H1 (cell line): ENCODE measurements at regions not wholly inside any gene's neighbourhood (a gene's known extent, or its start where the extent isn't known, plus 50 kb on each side); places are given as distances from the start of the nearest gene placed in this dataset.

Source experiments
- CTCF ChIA-PET: fragments of 300-600 bp; sonication (Branson Sonifier 250); formaldehyde crosslinking; loops from one replicate; lab custom pipeline; 2021; ENCODE audit not compliant: partially characterized antibody; lab: Charles Lee
- POLR2A ChIA-PET: fragments of 300-600 bp; sonication (Branson Sonifier 250); formaldehyde crosslinking; loops from one replicate; lab custom pipeline; 2021; ENCODE audit warnings: inconsistent platforms; ENCODE audit not compliant: partially characterized antibody; lab: Charles Lee
- DNase-seq, 2 experiments: peaks; one replicate each; pipeline versions ENCODE4 v3.0.0 to v3.0.0-alpha.2; 2010 to 2022; ENCODE audit warnings: low spot score in 2 of 2, low read depth in 1 of 2, mixed read lengths in 1 of 2
- FAIRE-seq: peaks from 2 replicates; lab custom pipeline; 2011; peaks lifted over from hg19 to GRCh38; lab: Jason Lieb, UNC
- H2AFZ ChIP-seq: 2 replicates; pipeline ENCODE4 v1.8.1; 2012; ENCODE audit warnings: low read length, inconsistent platforms
- H2AK5ac ChIP-seq: 2 replicates; pipeline ENCODE4 v1.6.1; 2013; ENCODE audit warnings: low read depth, low read length
- H2BK120ac ChIP-seq: replicated peaks from 2 replicates; pipeline ENCODE3; 2013; ENCODE audit warnings: low read depth, low read length, inconsistent platforms
- H2BK12ac ChIP-seq: 2 replicates; pipeline ENCODE4 v1.6.1; 2013; ENCODE audit warnings: low read depth, low read length
- H2BK15ac ChIP-seq: 2 replicates; pipeline ENCODE4 v1.6.1; 2013; ENCODE audit warnings: low read length
- H2BK20ac ChIP-seq: 2 replicates; pipeline ENCODE4 v1.6.1; 2013; ENCODE audit warnings: low read length
- H2BK5ac ChIP-seq: 2 replicates; pipeline ENCODE4 v1.6.1; 2013; ENCODE audit warnings: low read depth, low read length
- H3K14ac ChIP-seq: 2 replicates; pipeline ENCODE4 v1.6.1; 2013; ENCODE audit warnings: inconsistent platforms; ENCODE audit not compliant: insufficient read length
- H3K18ac ChIP-seq: 2 replicates; pipeline ENCODE4 v1.6.1; 2013; ENCODE audit warnings: low read length; ENCODE audit errors: extremely low read depth
- H3K23ac ChIP-seq: 2 replicates; pipeline ENCODE4 v1.6.1; 2013; ENCODE audit warnings: inconsistent platforms; ENCODE audit not compliant: insufficient read length
- H3K23me2 ChIP-seq: 2 replicates; pipeline ENCODE4 v1.6.1; 2013; ENCODE audit warnings: low read depth, low read length
- H3K27ac ChIP-seq: 2 replicates; pipeline ENCODE4 v1.6.1; 2011; ENCODE audit warnings: low read depth, low read length, inconsistent platforms
- H3K27me3 ChIP-seq, 4 experiments: replicated peaks in 1 of 4; 1 replicate in 1 of 4; 2 replicates in 3 of 4; pipeline versions ENCODE4 v1.6.1 to v1.8.1; 2011 to 2013; ENCODE audit warnings: low read length in 3 of 4, mild to moderate bottlenecking in 3 of 4, inconsistent platforms in 2 of 4, mixed read lengths in 2 of 4, moderate library complexity in 1 of 4; ENCODE audit not compliant: control insufficient read depth in 3 of 4, insufficient read depth in 3 of 4; ENCODE audit errors: extremely low read depth in 1 of 4
- H3K36me3 ChIP-seq, 4 experiments: 2 replicates each; pipeline versions ENCODE4 v1.6.1 to v1.8.1; 2011 to 2013; ENCODE audit warnings: mild to moderate bottlenecking in 4 of 4, low read length in 3 of 4, moderate library complexity in 2 of 4, control low read depth in 1 of 4, inconsistent platforms in 1 of 4; ENCODE audit not compliant: insufficient read depth in 4 of 4, control insufficient read depth in 2 of 4
- H3K4ac ChIP-seq: replicated peaks from 2 replicates; pipeline ENCODE3; 2013; ENCODE audit warnings: low read length, low read depth, mixed read lengths, inconsistent platforms; ENCODE audit not compliant: insufficient read length
- H3K4me1 ChIP-seq, 4 experiments: replicated peaks in 1 of 4; 1 replicate in 1 of 4; 2 replicates in 3 of 4; pipeline versions ENCODE4 v1.6.1 to v1.8.1; 2011 to 2013; ENCODE audit warnings: low read length in 3 of 4, inconsistent platforms in 2 of 4, mixed read lengths in 1 of 4; ENCODE audit not compliant: insufficient read depth in 4 of 4, control insufficient read depth in 3 of 4
- H3K4me2 ChIP-seq, 2 experiments: 2 replicates each; pipeline versions ENCODE4 v1.6.1 to v1.8.1; 2011 to 2013; ENCODE audit warnings: low read depth in 2 of 2, low read length in 2 of 2, control low read depth in 1 of 2, inconsistent platforms in 1 of 2, mild to moderate bottlenecking in 1 of 2; ENCODE audit not compliant: insufficient read depth in 1 of 2
- H3K4me3 ChIP-seq, 4 experiments: fragments of 200-600, 300-600 bp in 1 of 4; sonication (generic), shearing (Covaris generic), sonication (Bioruptor Twin) in 1 of 4; 2 replicates each; pipeline versions ENCODE4 v1.5.1 to v1.8.1; 2011 to 2016; ENCODE audit warnings: low read length in 4 of 4, low read depth in 3 of 4, control low read depth in 2 of 4, inconsistent platforms in 2 of 4, mild to moderate bottlenecking in 2 of 4, mixed read lengths in 1 of 4, moderate library complexity in 1 of 4; ENCODE audit not compliant: insufficient read depth in 2 of 4; ENCODE audit errors: extremely low read depth in 1 of 4
- H3K56ac ChIP-seq: replicated peaks from 2 replicates; pipeline ENCODE3; 2013; ENCODE audit warnings: low read depth, mild to moderate bottlenecking, mixed read lengths, low read length, inconsistent platforms; ENCODE audit not compliant: insufficient read length
- H3K79me1 ChIP-seq: 2 replicates; pipeline ENCODE4 v1.6.1; 2013; ENCODE audit warnings: low read depth, low read length, control low read depth
- H3K79me2 ChIP-seq, 2 experiments: 2 replicates each; pipeline versions ENCODE4 v1.6.1 to v1.8.1; 2012 to 2013; ENCODE audit warnings: low read length in 2 of 2, mild to moderate bottlenecking in 2 of 2, inconsistent platforms in 1 of 2; ENCODE audit not compliant: insufficient read depth in 2 of 2, control insufficient read depth in 1 of 2
- H3K9ac ChIP-seq, 4 experiments: replicated peaks in 1 of 4; 1 replicate in 1 of 4; 2 replicates in 3 of 4; pipeline versions ENCODE4 v1.6.1 to v1.8.1; 2011 to 2013; ENCODE audit warnings: low read depth in 3 of 4, low read length in 3 of 4, control low read depth in 2 of 4, mild to moderate bottlenecking in 2 of 4, moderate library complexity in 2 of 4, inconsistent platforms in 1 of 4; ENCODE audit errors: extremely low read depth in 1 of 4
- H3K9me3 ChIP-seq, 2 experiments: 2 replicates each; pipeline versions ENCODE4 v1.6.1 to v1.8.1; 2012 to 2013; ENCODE audit warnings: mild to moderate bottlenecking in 2 of 2, moderate library complexity in 2 of 2, control low read depth in 1 of 2, inconsistent platforms in 1 of 2, low read depth in 1 of 2, low read length in 1 of 2, mixed read lengths in 1 of 2; ENCODE audit not compliant: insufficient read depth in 2 of 2
- H4K20me1 ChIP-seq, 2 experiments: replicated peaks in 1 of 2; 2 replicates each; pipeline versions ENCODE3 to v1.8.1; 2011 to 2013; ENCODE audit warnings: inconsistent platforms in 2 of 2, low read length in 2 of 2, mild to moderate bottlenecking in 1 of 2; ENCODE audit not compliant: insufficient read depth in 2 of 2, control insufficient read depth in 1 of 2
- H4K5ac ChIP-seq: 2 replicates; pipeline ENCODE4 v1.6.1; 2013; ENCODE audit warnings: low read length, low read depth, mixed read lengths, inconsistent platforms; ENCODE audit not compliant: insufficient read length
- H4K8ac ChIP-seq: 2 replicates; pipeline ENCODE4 v1.8.0; 2013; ENCODE audit warnings: mild to moderate bottlenecking, moderate library complexity, low read length, inconsistent platforms; ENCODE audit not compliant: insufficient read depth; ENCODE audit errors: extremely low read depth
- H4K91ac ChIP-seq: replicated peaks from 2 replicates; pipeline ENCODE3; 2013; ENCODE audit warnings: low read length, mixed read lengths, inconsistent platforms; ENCODE audit not compliant: insufficient read length
- BRCA1 ChIP-seq: IDR thresholded peaks from 2 replicates; pipeline ENCODE4 v1.6.1; 2012; ENCODE audit warnings: low read depth, low read length, improper control_type of control experiment
- CBX8 ChIP-seq: fragments of 300-800, 300-1000 bp; sonication (generic); IDR thresholded peaks from 2 replicates; pipeline ENCODE4 v1.7.1; 2016; ENCODE audit warnings: low read depth, low read length, borderline replicate concordance
- CHD2 ChIP-seq: IDR thresholded peaks from 2 replicates; pipeline ENCODE4 v1.6.1; 2012; ENCODE audit warnings: low read length, improper control_type of control experiment
- CREB1 ChIP-seq: IDR thresholded peaks from 2 replicates; pipeline ENCODE4 v1.6.1; 2012; ENCODE audit warnings: inconsistent platforms
- CTBP2 ChIP-seq: IDR thresholded peaks from 2 replicates; pipeline ENCODE4 v1.7.0; 2011; ENCODE audit warnings: borderline replicate concordance, mild to moderate bottlenecking, moderate library complexity, mixed read lengths, low read length; ENCODE audit not compliant: insufficient read depth, insufficient read length
- EP300 ChIP-seq, 2 experiments: IDR thresholded peaks; 1 replicate in 1 of 2; 2 replicates in 1 of 2; pipeline ENCODE4 v1.6.1; 2011 to 2012; ENCODE audit warnings: low read depth in 2 of 2, low read length in 2 of 2, mild to moderate bottlenecking in 2 of 2, borderline replicate concordance in 1 of 2, inconsistent platforms in 1 of 2, moderate library complexity in 1 of 2
- FOSL1 ChIP-seq: IDR thresholded peaks from 2 replicates; pipeline ENCODE4 v1.6.1; 2011; ENCODE audit warnings: mild to moderate bottlenecking, low read depth, low read length, moderate library complexity; ENCODE audit not compliant: insufficient read depth
- SP2 ChIP-seq: IDR thresholded peaks from 2 replicates; pipeline ENCODE4 v1.6.1; 2012; ENCODE audit warnings: mild to moderate bottlenecking, low read length, inconsistent platforms
- TBP ChIP-seq: IDR thresholded peaks from 2 replicates; pipeline ENCODE4 v1.6.1; 2011; ENCODE audit warnings: low read depth, low read length, improper control_type of control experiment
- TCF12 ChIP-seq: IDR thresholded peaks from 2 replicates; pipeline ENCODE4 v1.6.1; 2011; ENCODE audit warnings: low read depth, mild to moderate bottlenecking, low read length
- WGBS, 2 experiments: shearing (Covaris generic) in 1 of 2; methylation state at CpG; one replicate each; pipeline versions ENCODE4 v1.1.6 to v1.1.7; 2013 to 2015; ENCODE audit warnings: low lambda C conversion rate in 2 of 2, mixed read lengths in 2 of 2, inconsistent platforms in 1 of 2, low coverage in 1 of 2, missing lambda C conversion rate in 1 of 2; ENCODE audit not compliant: insufficient replicate concordance in 2 of 2, insufficient coverage in 1 of 2, insufficient read length in 1 of 2; ENCODE audit errors: extremely low coverage in 1 of 2, missing lambda C conversion rate in 1 of 2; 5-methylcytosine and 5-hydroxymethylcytosine counted together
- TF ChIP-seq, protein P1 (sequence below): IDR thresholded peaks from 2 replicates; pipeline ENCODE4 v1.6.1; 2012; ENCODE audit warnings: inconsistent platforms

- 89% methylated on average over 8 of the region's 8 CpGs; no CpG with 5 or more reads in 1 of the 2 experiments for WGBS, 2 experiments
- TF ChIP-seq TBP: no peak
- TF ChIP-seq BRCA1: no peak
- no peak for TF ChIP-seq CREB1
- TF ChIP-seq, protein P1, sequence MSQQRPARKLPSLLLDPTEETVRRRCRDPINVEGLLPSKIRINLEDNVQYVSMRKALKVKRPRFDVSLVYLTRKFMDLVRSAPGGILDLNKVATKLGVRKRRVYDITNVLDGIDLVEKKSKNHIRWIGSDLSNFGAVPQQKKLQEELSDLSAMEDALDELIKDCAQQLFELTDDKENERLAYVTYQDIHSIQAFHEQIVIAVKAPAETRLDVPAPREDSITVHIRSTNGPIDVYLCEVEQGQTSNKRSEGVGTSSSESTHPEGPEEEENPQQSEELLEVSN: no peak
- no peak for TF ChIP-seq CHD2
- no peak for TF ChIP-seq EP300 (IDR thresholded peaks at IDR 0.05; ENCODE audit: borderline replicate concordance in 1 of 2, low read depth in 2 of 2, low read length in 2 of 2)
- no peak for TF ChIP-seq CTBP2
- TF ChIP-seq SP2: no peak
- no peak for TF ChIP-seq TCF12
- no peak for TF ChIP-seq FOSL1
- TF ChIP-seq CBX8: no peak
Observed at GRCh38 chr10:128960517-128960916, 506.5 kb upstream of the MGMT start.

More at GRCh38 chr10:128960517-128960916, 506.5 kb upstream of the MGMT start:
- no peaks in the 10 kb centered on the region for H3K79me2 ChIP-seq
- no peak overlapping the region for H4K8ac ChIP-seq
- H3K9me3 ChIP-seq: no peaks in the 10 kb centered on the region
- no peak overlapping the region for H3K23ac ChIP-seq
- H3K79me1 ChIP-seq: no peaks in the 10 kb centered on the region
- no peak overlapping the region for H2BK15ac ChIP-seq
- H3K9ac ChIP-seq: no peak overlapping the region
- H2AFZ ChIP-seq: no peak overlapping the region
- no peak overlapping the region for H2BK120ac ChIP-seq
- FAIRE-seq (no peak), DNase-seq (no peak)
- H3K36me3 ChIP-seq: no peaks in the 10 kb centered on the region
- H4K91ac ChIP-seq: no peak overlapping the region
- no peak overlapping the region for H4K5ac ChIP-seq
- no peaks in the 10 kb centered on the region for H4K20me1 ChIP-seq
- H3K4ac ChIP-seq: no peak overlapping the region
- no peak overlapping the region for H3K56ac ChIP-seq
- H2BK12ac ChIP-seq: no peak overlapping the region
- no peak overlapping the region for H2BK5ac ChIP-seq
- H2BK20ac ChIP-seq: no peak overlapping the region
- no peak overlapping the region for H3K4me2 ChIP-seq
- H3K4me3 ChIP-seq: no peak overlapping the region
- H2AK5ac ChIP-seq: no peak overlapping the region
- no peak overlapping the region for H3K27ac ChIP-seq
- no peaks in the 10 kb centered on the region for H3K27me3 ChIP-seq
- H3K4me1 ChIP-seq: no peaks in the 10 kb centered on the region
- POLR2A ChIA-PET: no interaction called here
- no peak overlapping the region for H3K14ac ChIP-seq
- H3K23me2 ChIP-seq: no peaks in the 10 kb centered on the region
- CTCF ChIA-PET: interaction anchor here (0.6 to 2.1 kb wide), 6 partner anchors 13 to 891 kb away, joined by 3 to 8 read pairs (median 3); no protein-coding TSS in a partner anchor
- H3K18ac ChIP-seq: no peak overlapping the region
